ENCODE measurements at regions not wholly inside any gene's neighbourhood (a gene's known extent, or its start where the extent isn't known, plus 50 kb on each side); places are given as distances from the start of the nearest gene placed in this dataset.

- H3K79me2 ChIP-seq (ENCODE audit: control insufficient read depth, insufficient read depth, low read length), result no peaks in the 10 kb centered on the region
- BruUV-seq (replicated peaks), result no TSS peak
- no peaks in the 10 kb centered on the region for H3K27me3 ChIP-seq (ENCODE audit: control insufficient read depth in 2 of 2, insufficient read depth in 2 of 2, low read length in 2 of 2)
- CTCF ChIA-PET (ENCODE audit: low intra/inter-chr PET ratio), result no interaction called here
- H2AFZ ChIP-seq (ENCODE audit: low read depth, low read length), result no peak overlapping the region
- POLR2A ChIA-PET, result no interaction called here
- H3K27ac ChIP-seq (ENCODE audit: extremely low read depth, low read depth, low read length), result no peak overlapping the region
- H3K4me1 ChIP-seq (replicated peaks in 1 of 2; ENCODE audit: control insufficient read depth in 2 of 2, insufficient read depth in 2 of 2, low read length in 2 of 2), result no peaks in the 10 kb centered on the region
- in situ Hi-C loops (cut with MboI) (no loop called here), intact Hi-C loops (cut with micrococcal nuclease) (no loop called here)
- H3K9me3 ChIP-seq (replicated peaks; ENCODE audit: control insufficient read depth, insufficient read depth, low read depth, low read length), result no peaks in the 10 kb centered on the region
- H3K9ac ChIP-seq (ENCODE audit: insufficient read depth in 1 of 2, low read depth in 2 of 2, low read length in 2 of 2), result no peak overlapping the region
- FAIRE-seq, result no peak
- no peak overlapping the region for H3K4me2 ChIP-seq (ENCODE audit: insufficient read depth, low read length)
- H3K36me3 ChIP-seq (ENCODE audit: control insufficient read depth, insufficient read depth, low read length), result no peaks in the 10 kb centered on the region
- no peak overlapping the region for H3K4me3 ChIP-seq
- H3K9me1 ChIP-seq (ENCODE audit: control insufficient read depth, insufficient read depth, low read length), result no peaks in the 10 kb centered on the region
- no peak for DNase-seq (ENCODE audit: extremely low read depth in 1 of 4, low spot score in 3 of 4)
- no peak for ATAC-seq
- 0% methylated on average over 4 of the region's 4 CpGs for WGBS (ENCODE audit: insufficient coverage, low coverage, missing lambda C conversion rate)
- no peaks in the 10 kb centered on the region for H4K20me1 ChIP-seq (replicated peaks; ENCODE audit: control insufficient read depth, insufficient read depth, low read length)
- TF ChIP-seq KLF16 (IDR thresholded peaks at IDR 0.05) (no peak), ZNF253 (CRISPR knock-in tag; conservative IDR thresholded peaks at IDR 0.05) (no peak), RUNX1 (IDR thresholded peaks at IDR 0.05; ENCODE audit: low read depth) (no peak), HDGF (IDR thresholded peaks at IDR 0.05) (no peak), SMARCA5 (IDR thresholded peaks at IDR 0.05) (no peak), ELF1 (tag; IDR thresholded peaks at IDR 0.05) (no peak), ZNF699 (CRISPR knock-in tag; IDR thresholded peaks at IDR 0.05; ENCODE audit: insufficient replicate concordance) (no peak), ZNF77 (CRISPR knock-in tag; IDR thresholded peaks at IDR 0.05) (no peak), KLF10 (CRISPR knock-in tag; IDR thresholded peaks at IDR 0.05) (no peak), DNMT1 (IDR thresholded peaks at IDR 0.05) (no peak), PHF8 (IDR thresholded peaks at IDR 0.05; ENCODE audit: borderline replicate concordance, low read length) (no peak), ZZZ3 (IDR thresholded peaks at IDR 0.05) (no peak)
These were observed 599.7 kb downstream of the KCNH5 start for GRCh38 chr14:62445570-62445969.
